ENCODE measurements at regions not wholly inside any gene's neighbourhood (a gene's known extent, or its start where the extent isn't known, plus 50 kb on each side); places are given as distances from the start of the nearest gene placed in this dataset.

GRCh38 chr2:100642425-100642824 lies 79.6 kb downstream of the PDCL3 start:
- Mint-ChIP-seq H3K4me3 (ENCODE audit: unreplicated experiment) (no peak overlapping the region), H3K4me1 (ENCODE audit: low read depth, unreplicated experiment) (peaks cover 9% of the 10 kb centered on the region), H3K27ac (ENCODE audit: unreplicated experiment) (no peak overlapping the region), H3K27me3 (ENCODE audit: low read depth, unreplicated experiment) (peaks cover 6% of the 10 kb centered on the region), H3K36me3 (ENCODE audit: low read depth, unreplicated experiment) (no peaks in the 10 kb centered on the region), H3K9me3 (ENCODE audit: unreplicated experiment) (peaks cover 5% of the 10 kb centered on the region)
- Histone ChIP-seq H3K27ac (ENCODE audit: low read depth, low read length) (no peak overlapping the region), H3K4me2 (ENCODE audit: low read length) (no peak overlapping the region), H2AFZ (ENCODE audit: low read depth, low read length) (no peak overlapping the region), H3K27me3 (ENCODE audit: insufficient read depth, low read length) (peaks cover 10% of the 10 kb centered on the region), H3K9me3 (ENCODE audit: insufficient read depth, low read depth, low read length) (no peaks in the 10 kb centered on the region), H3K4me1 (ENCODE audit: insufficient read depth, low read length) (no peaks in the 10 kb centered on the region), H3K9ac (ENCODE audit: low read length) (no peak overlapping the region), H3K4me3 (ENCODE audit: insufficient read depth, low read depth, low read length) (no peak overlapping the region), H3K79me2 (ENCODE audit: insufficient read depth, low read length) (no peaks in the 10 kb centered on the region), H4K20me1 (ENCODE audit: insufficient read depth, low read length) (no peaks in the 10 kb centered on the region), H3K36me3 (ENCODE audit: insufficient read depth, low read length) (no peaks in the 10 kb centered on the region)
- DNase-seq (ENCODE audit: low read depth), result no peak
- TF ChIP-seq CTCF (IDR thresholded peaks at IDR 0.05; ENCODE audit: insufficient read depth, low read depth, low read length) (no peak), EZH2 (IDR thresholded peaks at IDR 0.05; ENCODE audit: insufficient read depth, low read length) (no peak)
- FAIRE-seq, result no peak

DNA sequence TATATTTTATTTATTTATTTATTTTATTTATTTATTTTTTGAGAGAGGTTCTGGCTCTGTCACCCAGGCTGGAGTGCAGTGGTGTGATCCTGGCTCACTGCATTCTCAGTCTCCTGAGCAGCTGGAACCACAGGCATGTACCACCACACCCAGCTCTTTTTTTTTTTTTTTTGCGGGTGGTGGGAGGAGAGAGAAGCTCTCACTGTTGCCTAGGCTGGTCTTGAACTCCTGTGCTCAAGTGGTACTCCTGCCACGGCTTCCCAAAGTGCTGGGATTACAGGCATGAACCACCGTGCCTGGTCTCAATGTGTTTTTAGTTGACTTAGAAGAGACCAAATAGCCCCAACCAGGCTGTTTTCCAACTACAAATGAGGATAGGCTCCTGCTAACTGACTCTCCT lies 80.7 kb downstream of the PDCL3 start:
- DNase-seq (ENCODE audit: low read depth) (no peak), FAIRE-seq (no peak)
- Mint-ChIP-seq H3K4me1 (ENCODE audit: low read depth, unreplicated experiment) (peaks cover 9% of the 10 kb centered on the region), H3K27me3 (ENCODE audit: low read depth, unreplicated experiment) (peaks cover under 1% of the 10 kb centered on the region), H3K27ac (ENCODE audit: unreplicated experiment) (no peak overlapping the region), H3K9me3 (ENCODE audit: unreplicated experiment) (peaks cover 8% of the 10 kb centered on the region), H3K36me3 (ENCODE audit: low read depth, unreplicated experiment) (peaks cover 2% of the 10 kb centered on the region), H3K4me3 (ENCODE audit: unreplicated experiment) (no peak overlapping the region)
- Histone ChIP-seq H3K27me3 (ENCODE audit: insufficient read depth, low read length) (peaks cover 10% of the 10 kb centered on the region), H3K9me3 (ENCODE audit: insufficient read depth, low read depth, low read length) (peaks cover 3% of the 10 kb centered on the region), H3K4me3 (ENCODE audit: insufficient read depth, low read depth, low read length) (no peak overlapping the region), H4K20me1 (ENCODE audit: insufficient read depth, low read length) (no peaks in the 10 kb centered on the region), H2AFZ (ENCODE audit: low read depth, low read length) (no peak overlapping the region), H3K27ac (ENCODE audit: low read depth, low read length) (no peak overlapping the region), H3K36me3 (ENCODE audit: insufficient read depth, low read length) (no peaks in the 10 kb centered on the region), H3K4me1 (ENCODE audit: insufficient read depth, low read length) (no peaks in the 10 kb centered on the region), H3K9ac (ENCODE audit: low read length) (no peak overlapping the region), H3K79me2 (ENCODE audit: insufficient read depth, low read length) (no peaks in the 10 kb centered on the region), H3K4me2 (ENCODE audit: low read length) (no peak overlapping the region)
- TF ChIP-seq CTCF (IDR thresholded peaks at IDR 0.05; ENCODE audit: insufficient read depth, low read depth, low read length) (no peak), EZH2 (IDR thresholded peaks at IDR 0.05; ENCODE audit: insufficient read depth, low read length) (no peak)

GRCh38 chr2:100643906-100644501 lies 81.2 kb downstream of the PDCL3 start:
- Histone ChIP-seq H3K79me2 (ENCODE audit: insufficient read depth, low read length) (no peaks in the 10 kb centered on the region), H3K4me2 (ENCODE audit: low read length) (no peak overlapping the region), H3K9ac (ENCODE audit: low read length) (no peak overlapping the region), H3K27ac (ENCODE audit: low read depth, low read length) (no peak overlapping the region), H3K4me1 (ENCODE audit: insufficient read depth, low read length) (no peaks in the 10 kb centered on the region), H3K27me3 (ENCODE audit: insufficient read depth, low read length) (peaks cover 7% of the 10 kb centered on the region), H2AFZ (ENCODE audit: low read depth, low read length) (no peak overlapping the region), H3K9me3 (ENCODE audit: insufficient read depth, low read depth, low read length) (peaks cover 4% of the 10 kb centered on the region), H3K36me3 (ENCODE audit: insufficient read depth, low read length) (no peaks in the 10 kb centered on the region), H4K20me1 (ENCODE audit: insufficient read depth, low read length) (no peaks in the 10 kb centered on the region), H3K4me3 (ENCODE audit: insufficient read depth, low read depth, low read length) (no peak overlapping the region)
- Mint-ChIP-seq H3K27me3 (ENCODE audit: low read depth, unreplicated experiment) (no peaks in the 10 kb centered on the region), H3K4me3 (ENCODE audit: unreplicated experiment) (no peak overlapping the region), H3K9me3 (ENCODE audit: unreplicated experiment) (peaks cover 8% of the 10 kb centered on the region), H3K36me3 (ENCODE audit: low read depth, unreplicated experiment) (peaks cover 2% of the 10 kb centered on the region), H3K4me1 (ENCODE audit: low read depth, unreplicated experiment) (peaks cover 9% of the 10 kb centered on the region), H3K27ac (ENCODE audit: unreplicated experiment) (no peak overlapping the region)
- TF ChIP-seq CTCF (IDR thresholded peaks at IDR 0.05; ENCODE audit: insufficient read depth, low read depth, low read length) (no peak), EZH2 (IDR thresholded peaks at IDR 0.05; ENCODE audit: insufficient read depth, low read length) (no peak)
- no peak for FAIRE-seq
- DNase-seq (ENCODE audit: low read depth), result no peak
